Parathyroid adenoma (tissue), 2 donors: ENCODE measurements at regions not wholly inside any gene's neighbourhood (a gene's known extent, or its start where the extent isn't known, plus 50 kb on each side); places are given as distances from the start of the nearest gene placed in this dataset.

ENCODE experiments used
- H2AFZ ChIP-seq: fragments of 300-600 bp; sonication (generic); one replicate; pipeline ENCODE4 v1.7.0; 2017; ENCODE audit warnings: antibody characterized with exemption, mild to moderate bottlenecking
- H3K27ac ChIP-seq: fragments of 300-600 bp; sonication (generic); one replicate; pipeline ENCODE4 v1.7.0; 2017
- H3K27me3 ChIP-seq: fragments of 300-600 bp; sonication (generic); one replicate; pipeline ENCODE4 v1.7.0; 2017; ENCODE audit warnings: low read length; ENCODE audit not compliant: control insufficient read depth, insufficient read depth
- H3K36me3 ChIP-seq: fragments of 300-600 bp; sonication (generic); one replicate; pipeline ENCODE4 v1.7.0; 2017; ENCODE audit warnings: low read length; ENCODE audit not compliant: control insufficient read depth, insufficient read depth
- H3K4me1 ChIP-seq: fragments of 300-600 bp; sonication (generic); one replicate; pipeline ENCODE4 v1.7.0; 2017; ENCODE audit warnings: control low read depth
- H3K4me2 ChIP-seq: fragments of 300-600 bp; sonication (generic); one replicate; pipeline ENCODE4 v1.7.0; 2017; ENCODE audit warnings: low read length
- H3K4me3 ChIP-seq: fragments of 300-600 bp; sonication (generic); one replicate; pipeline ENCODE4 v1.7.0; 2017; ENCODE audit warnings: low read depth, low read length
- H3K79me2 ChIP-seq: fragments of 300-600 bp; sonication (generic); one replicate; pipeline ENCODE4 v1.7.0; 2017; ENCODE audit warnings: control low read depth
- H3K9ac ChIP-seq: fragments of 300-600 bp; sonication (generic); one replicate; pipeline ENCODE4 v1.7.0; 2017; ENCODE audit warnings: mild to moderate bottlenecking
- H3K9me3 ChIP-seq: fragments of 300-600 bp; sonication (generic); one replicate; pipeline ENCODE4 v1.7.0; 2017; ENCODE audit warnings: low read length; ENCODE audit not compliant: control insufficient read depth
- TF ChIP-seq, protein P1 (sequence below): fragments of 300-600 bp; sonication (generic); IDR thresholded peaks from one replicate; pipeline ENCODE4 v1.7.0; 2017; ENCODE audit warnings: antibody characterized with exemption, mild to moderate bottlenecking
- donor health status: primary hyperparathyroidism.

DNA sequence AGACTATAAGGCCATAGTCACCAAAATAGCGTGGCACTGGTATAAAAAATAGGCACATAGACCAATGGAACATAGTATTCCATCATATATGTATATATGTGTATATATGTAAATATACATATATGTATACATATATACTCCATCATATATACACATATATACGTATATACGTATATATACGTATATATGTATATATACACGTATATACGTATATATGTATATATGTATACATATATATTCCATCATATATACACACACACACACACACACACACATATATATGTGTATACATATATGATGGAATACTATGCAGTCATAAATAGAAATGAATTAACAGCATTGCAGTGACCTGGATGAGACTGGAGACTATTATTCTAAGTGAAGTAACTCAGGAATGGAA is 204.6 kb downstream of the LTN1 start:
- no peaks in the 10 kb centered on the region for H3K79me2 ChIP-seq
- H3K36me3 ChIP-seq = no peaks in the 10 kb centered on the region
- H3K27ac ChIP-seq = no peak overlapping the region
- no peak overlapping the region for H2AFZ ChIP-seq
- no peaks in the 10 kb centered on the region for H3K27me3 ChIP-seq
- H3K4me2 ChIP-seq = no peak overlapping the region
- H3K9ac ChIP-seq = no peak overlapping the region
- no peak overlapping the region for H3K4me3 ChIP-seq
- TF ChIP-seq, protein P1, sequence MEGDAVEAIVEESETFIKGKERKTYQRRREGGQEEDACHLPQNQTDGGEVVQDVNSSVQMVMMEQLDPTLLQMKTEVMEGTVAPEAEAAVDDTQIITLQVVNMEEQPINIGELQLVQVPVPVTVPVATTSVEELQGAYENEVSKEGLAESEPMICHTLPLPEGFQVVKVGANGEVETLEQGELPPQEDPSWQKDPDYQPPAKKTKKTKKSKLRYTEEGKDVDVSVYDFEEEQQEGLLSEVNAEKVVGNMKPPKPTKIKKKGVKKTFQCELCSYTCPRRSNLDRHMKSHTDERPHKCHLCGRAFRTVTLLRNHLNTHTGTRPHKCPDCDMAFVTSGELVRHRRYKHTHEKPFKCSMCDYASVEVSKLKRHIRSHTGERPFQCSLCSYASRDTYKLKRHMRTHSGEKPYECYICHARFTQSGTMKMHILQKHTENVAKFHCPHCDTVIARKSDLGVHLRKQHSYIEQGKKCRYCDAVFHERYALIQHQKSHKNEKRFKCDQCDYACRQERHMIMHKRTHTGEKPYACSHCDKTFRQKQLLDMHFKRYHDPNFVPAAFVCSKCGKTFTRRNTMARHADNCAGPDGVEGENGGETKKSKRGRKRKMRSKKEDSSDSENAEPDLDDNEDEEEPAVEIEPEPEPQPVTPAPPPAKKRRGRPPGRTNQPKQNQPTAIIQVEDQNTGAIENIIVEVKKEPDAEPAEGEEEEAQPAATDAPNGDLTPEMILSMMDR = no peak
- no peaks in the 10 kb centered on the region for H3K9me3 ChIP-seq
- no peaks in the 10 kb centered on the region for H3K4me1 ChIP-seq

DNA sequence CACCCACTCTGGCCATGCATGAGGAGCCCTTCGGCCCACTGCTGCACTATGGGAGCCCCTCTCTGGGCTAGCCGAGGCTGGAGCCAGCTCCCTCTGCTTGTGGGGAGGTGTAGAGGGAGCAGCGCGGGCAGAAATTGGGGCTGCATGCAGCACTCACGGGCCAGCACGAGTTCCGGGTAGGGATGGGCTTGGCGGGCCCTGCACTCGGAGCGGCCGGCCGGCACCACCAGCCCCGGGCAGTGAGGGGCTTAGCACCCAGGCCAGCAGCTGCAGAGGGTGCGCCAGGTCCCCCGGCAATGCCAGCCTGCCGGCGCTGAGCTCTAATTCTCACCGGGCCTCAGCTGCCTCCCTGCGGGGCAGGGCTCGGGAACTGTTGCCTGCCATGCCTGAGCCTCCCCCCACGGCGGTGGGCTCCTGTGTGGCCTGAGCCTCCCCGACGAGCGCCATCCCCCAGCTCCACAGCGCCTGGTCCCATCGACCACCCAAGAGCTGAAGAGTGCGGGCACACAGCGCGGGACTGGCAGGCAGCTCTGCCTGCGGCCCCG is 209.0 kb downstream of the LTN1 start:
- no peak overlapping the region for H3K4me3 ChIP-seq
- no peak overlapping the region for H2AFZ ChIP-seq
- no peaks in the 10 kb centered on the region for H3K27me3 ChIP-seq
- H3K79me2 ChIP-seq = no peaks in the 10 kb centered on the region
- no peak overlapping the region for H3K27ac ChIP-seq
- H3K4me1 ChIP-seq = no peaks in the 10 kb centered on the region
- TF ChIP-seq, protein P1 = no peak
- no peak overlapping the region for H3K9ac ChIP-seq
- H3K4me2 ChIP-seq = no peak overlapping the region
- H3K9me3 ChIP-seq = no peaks in the 10 kb centered on the region
- no peaks in the 10 kb centered on the region for H3K36me3 ChIP-seq

DNA sequence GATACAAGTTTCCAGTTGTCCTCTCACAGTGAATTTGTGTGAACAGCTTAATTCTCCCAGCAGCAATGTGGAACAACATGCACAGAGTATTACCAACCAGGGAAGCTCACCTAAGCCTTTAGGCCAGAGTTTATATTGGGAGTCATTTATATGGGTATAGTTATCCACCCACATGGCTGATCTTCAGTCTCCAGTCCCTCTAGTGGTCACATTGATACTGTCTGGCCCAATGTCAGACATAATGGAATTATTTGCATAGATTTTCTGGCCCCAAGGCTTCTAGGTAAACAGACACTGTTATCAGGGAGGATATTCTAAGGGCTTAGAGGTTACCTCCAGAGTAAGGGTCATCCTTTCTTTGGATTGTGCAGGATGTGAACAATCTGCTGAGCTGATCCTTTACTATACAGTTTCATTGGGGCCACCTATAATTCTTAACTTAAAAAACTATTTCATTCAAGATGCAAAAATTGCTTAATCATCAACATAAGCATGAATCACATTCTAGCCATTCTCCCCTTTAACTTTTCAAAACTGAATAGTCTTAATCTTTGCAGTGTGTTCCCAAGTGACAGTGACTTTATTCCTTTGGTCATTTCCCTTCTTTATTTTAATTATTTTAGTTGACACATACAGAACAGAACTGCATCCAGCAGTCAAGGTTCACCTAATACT is 210.9 kb downstream of the LTN1 start:
- H3K4me2 ChIP-seq = no peak overlapping the region
- TF ChIP-seq, protein P1 = no peak
- H3K4me3 ChIP-seq = no peak overlapping the region

DNA sequence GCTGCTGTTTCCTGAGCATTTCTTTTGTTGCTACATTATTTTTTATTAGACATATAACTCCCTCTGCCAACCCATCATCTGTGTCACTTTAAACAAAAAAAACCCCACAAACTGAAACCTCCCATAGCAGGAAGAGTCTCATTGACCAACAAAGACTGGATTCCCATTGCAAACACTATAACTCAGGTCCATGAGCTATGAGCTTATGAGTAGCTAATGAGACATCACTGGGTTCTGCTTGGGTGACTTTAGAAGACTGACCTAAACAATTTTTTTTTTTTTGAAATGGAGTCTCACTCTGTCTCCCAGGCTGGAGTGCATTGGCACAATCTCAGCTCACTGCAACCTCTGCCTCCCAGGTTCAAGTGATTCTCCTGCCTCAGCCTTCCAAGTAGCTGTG is 212.8 kb downstream of the LTN1 start:
- Histone ChIP-seq H3K9ac (no peak overlapping the region), H3K4me2 (no peak overlapping the region), H3K9me3 (no peaks in the 10 kb centered on the region), H3K4me1 (no peaks in the 10 kb centered on the region), H3K27ac (no peak overlapping the region), H3K27me3 (no peaks in the 10 kb centered on the region), H3K36me3 (no peaks in the 10 kb centered on the region), H3K4me3 (no peak overlapping the region), H2AFZ (no peak overlapping the region), H3K79me2 (no peaks in the 10 kb centered on the region)
- TF ChIP-seq, protein P1 = no peak

More for the DNA sequence above, 210.9 kb downstream of the LTN1 start:
- no peak overlapping the region for H2AFZ ChIP-seq
- no peaks in the 10 kb centered on the region for H3K9me3 ChIP-seq
- no peaks in the 10 kb centered on the region for H3K79me2 ChIP-seq
- no peaks in the 10 kb centered on the region for H3K27me3 ChIP-seq
- no peak overlapping the region for H3K9ac ChIP-seq
- H3K27ac ChIP-seq = no peak overlapping the region
- H3K36me3 ChIP-seq = no peaks in the 10 kb centered on the region
- no peaks in the 10 kb centered on the region for H3K4me1 ChIP-seq

DNA sequence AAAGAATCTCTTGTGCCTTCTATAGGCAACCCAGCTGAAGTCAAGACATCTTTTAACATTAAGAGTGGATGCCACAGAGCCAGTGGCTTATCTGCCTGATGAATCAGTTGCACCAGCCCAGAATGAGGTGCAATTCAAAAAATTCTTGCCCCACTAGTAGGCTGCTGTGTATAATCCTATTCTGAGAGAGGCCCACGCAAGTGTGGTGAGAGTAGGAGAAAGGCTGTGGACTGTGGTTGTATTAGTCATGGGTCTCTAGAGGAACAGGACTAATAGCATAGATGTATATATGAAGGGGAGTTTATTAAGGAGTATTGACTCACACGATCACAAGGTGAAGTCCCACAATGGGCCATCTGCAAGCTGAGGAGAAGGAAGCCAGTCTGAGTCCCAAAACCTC is 216.4 kb downstream of the LTN1 start:
- Histone ChIP-seq H3K4me1 (no peaks in the 10 kb centered on the region), H3K4me2 (no peak overlapping the region), H3K27ac (no peak overlapping the region), H3K4me3 (no peak overlapping the region), H3K27me3 (no peaks in the 10 kb centered on the region), H3K36me3 (no peaks in the 10 kb centered on the region), H3K9me3 (no peaks in the 10 kb centered on the region), H3K9ac (no peak overlapping the region), H2AFZ (no peak overlapping the region), H3K79me2 (no peaks in the 10 kb centered on the region)
- TF ChIP-seq, protein P1 = no peak
